Epithelial cell of proximal tubule (primary cell): ENCODE measurements at regions not wholly inside any gene's neighbourhood (a gene's known extent, or its start where the extent isn't known, plus 50 kb on each side); places are given as distances from the start of the nearest gene placed in this dataset.

Source experiments
- DNase-seq: peaks from one replicate; pipeline ENCODE4 v3.0.0-alpha.2; 2011; ENCODE audit warnings: low read depth
- H3K4me3 ChIP-seq: 2 replicates; pipeline ENCODE4 v1.5.1; 2011; ENCODE audit warnings: low read depth, mild to moderate bottlenecking, low read length
- CTCF ChIP-seq: conservative IDR thresholded peaks from 2 replicates; pipeline ENCODE4 v1.5.1; 2012; ENCODE audit warnings: low read depth, mild to moderate bottlenecking, low read length

- H3K4me3 ChIP-seq, result no peak overlapping the region
- TF ChIP-seq CTCF, result no peak
- DNase-seq, result no peak
These were observed 212.5 kb downstream of the CTTN start for GRCh38 chr11:70610566-70611565.

GRCh38 chr11:70611821-70612220 lies 213.5 kb downstream of the CTTN start:
- H3K4me3 ChIP-seq, result no peak overlapping the region
- no peak for DNase-seq
- no peak for TF ChIP-seq CTCF

GRCh38 chr11:70612459-70613141 lies 214.3 kb downstream of the CTTN start:
- TF ChIP-seq CTCF, result no peak
- no peak for DNase-seq
- H3K4me3 ChIP-seq, result no peak overlapping the region

GRCh38 chr11:70614034-70614681 lies 215.8 kb downstream of the CTTN start:
- TF ChIP-seq CTCF, result no peak
- DNase-seq, result no peak
- no peak overlapping the region for H3K4me3 ChIP-seq

- H3K4me3 ChIP-seq, result no peak overlapping the region
- DNase-seq, result no peak
- TF ChIP-seq CTCF, result no peak
These were observed 216.9 kb downstream of the CTTN start for GRCh38 chr11:70615036-70615875.

- no peak for TF ChIP-seq CTCF
- H3K4me3 ChIP-seq, result no peak overlapping the region
- DNase-seq, result no peak
These were observed 218.0 kb downstream of the CTTN start for GRCh38 chr11:70616317-70616716.
